Suppressor macrophage (primary cell): ENCODE measurements at regions not wholly inside any gene's neighbourhood (a gene's known extent, or its start where the extent isn't known, plus 50 kb on each side); places are given as distances from the start of the nearest gene placed in this dataset.

Experiments used
- DNase-seq, 4 experiments: peaks; one replicate each; pipeline ENCODE4 v3.0.0-alpha.2; 2020 to 2022

DNA sequence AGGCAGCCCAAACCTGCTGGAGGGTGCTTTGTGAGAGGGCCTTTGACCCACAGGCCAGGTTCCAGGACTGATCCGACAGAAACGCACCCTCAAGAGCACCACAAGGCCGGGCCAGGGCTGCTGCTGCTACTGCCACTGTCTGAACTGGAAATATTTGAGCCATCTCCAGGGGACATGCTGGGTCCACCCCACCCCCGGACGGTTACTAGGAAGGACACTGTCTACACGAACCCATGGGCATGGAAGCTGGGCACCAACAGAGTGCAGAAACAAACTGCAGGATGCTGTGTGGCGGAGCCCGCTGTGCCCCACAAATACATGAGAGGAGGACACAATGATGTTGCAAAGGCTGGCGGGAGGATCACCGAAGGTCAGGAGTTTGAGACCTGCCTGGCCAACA is 283.7 kb downstream of the CTTN start:
- no peak for DNase-seq

DNA sequence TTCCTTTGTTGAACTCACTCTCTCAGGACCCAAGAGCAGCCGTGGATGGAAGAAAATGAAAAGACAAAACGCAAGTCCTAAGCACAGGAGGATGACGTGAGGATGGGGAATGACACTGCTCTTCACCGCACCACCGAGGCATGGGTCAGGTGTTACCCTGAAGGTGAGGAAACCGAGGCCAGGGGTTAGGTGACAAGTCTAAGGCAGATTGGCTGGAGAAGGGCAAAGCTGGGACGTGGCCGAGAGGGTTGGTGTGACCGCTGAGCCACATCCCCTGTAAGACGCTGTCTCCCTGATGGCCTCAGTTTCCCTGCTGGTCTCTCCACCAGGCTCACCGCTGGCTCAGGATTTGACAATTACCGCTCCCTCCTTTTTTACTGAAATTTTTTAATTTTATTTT is 284.4 kb downstream of the CTTN start:
- no peak for DNase-seq

DNA sequence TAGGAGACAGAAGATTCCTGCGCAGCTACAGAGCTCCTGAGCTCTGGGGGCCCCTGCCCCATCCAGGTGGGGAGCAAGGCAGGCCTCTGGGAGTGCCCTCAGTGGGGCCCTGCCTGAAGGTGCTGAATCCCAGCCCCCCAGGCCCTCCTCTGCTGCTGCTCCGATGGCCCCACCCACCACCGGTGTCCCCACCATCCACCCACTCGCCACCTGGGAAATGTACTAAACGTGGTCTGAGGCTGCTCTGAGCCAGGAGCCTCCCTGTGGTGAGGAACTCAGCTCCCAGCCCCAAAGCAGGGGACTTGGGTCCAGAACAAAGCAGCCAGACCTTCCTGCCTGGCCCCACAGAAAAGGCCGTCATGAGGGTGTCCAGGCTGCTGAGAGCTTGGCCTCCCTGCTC is 289.4 kb downstream of the CTTN start:
- DNase-seq, result no peak

DNA sequence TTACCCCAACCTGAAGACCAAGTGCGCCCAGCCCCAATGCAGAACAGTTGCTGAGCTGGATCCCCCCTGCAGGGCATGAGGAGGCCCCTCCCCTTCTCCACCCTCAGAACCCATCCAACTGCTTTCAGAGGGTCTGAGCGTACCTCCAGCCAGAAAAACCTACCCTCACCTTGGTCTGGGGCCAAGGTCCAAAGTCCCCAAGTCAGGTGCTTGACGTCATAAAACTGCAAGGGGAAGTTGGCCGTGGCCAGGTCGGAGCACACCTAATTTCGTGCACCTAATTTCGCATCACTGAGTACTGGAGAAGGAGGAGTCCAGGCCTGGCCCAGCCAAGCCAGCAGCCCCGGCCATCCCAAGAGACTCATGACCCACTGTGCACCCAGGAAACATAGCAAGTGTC is 289.8 kb downstream of the CTTN start:
- DNase-seq, result no peak

DNA sequence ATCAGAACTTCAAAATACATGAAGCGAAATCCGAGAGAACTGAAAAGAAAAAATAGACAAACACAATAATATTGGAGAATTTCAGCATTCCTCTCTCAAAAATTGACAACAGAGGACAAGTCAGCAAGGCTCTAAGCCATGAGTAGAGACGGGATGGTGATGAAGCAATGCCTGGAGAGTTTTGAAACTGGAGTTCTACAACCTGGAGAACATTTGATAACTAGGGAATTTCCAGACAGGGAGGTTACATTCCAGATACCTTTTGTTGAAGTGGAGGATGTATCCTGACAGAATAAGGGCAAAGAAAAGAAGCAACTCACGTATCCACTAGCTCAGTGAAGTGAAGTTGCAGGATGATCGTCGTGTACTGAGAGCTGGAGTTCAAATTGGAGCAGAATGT is 291.4 kb downstream of the CTTN start:
- no peak for DNase-seq

GRCh38 chr11:70692131-70692530 is 293.8 kb downstream of the CTTN start:
- DNase-seq, result no peak

- no peak for DNase-seq
Observed at GRCh38 chr11:70694371-70694770, 296.0 kb downstream of the CTTN start.

GRCh38 chr11:70695086-70695960 is 297.0 kb downstream of the CTTN start:
- no peak for DNase-seq

GRCh38 chr11:70696076-70696475 is 297.7 kb downstream of the CTTN start:
- DNase-seq, result no peak

DNA sequence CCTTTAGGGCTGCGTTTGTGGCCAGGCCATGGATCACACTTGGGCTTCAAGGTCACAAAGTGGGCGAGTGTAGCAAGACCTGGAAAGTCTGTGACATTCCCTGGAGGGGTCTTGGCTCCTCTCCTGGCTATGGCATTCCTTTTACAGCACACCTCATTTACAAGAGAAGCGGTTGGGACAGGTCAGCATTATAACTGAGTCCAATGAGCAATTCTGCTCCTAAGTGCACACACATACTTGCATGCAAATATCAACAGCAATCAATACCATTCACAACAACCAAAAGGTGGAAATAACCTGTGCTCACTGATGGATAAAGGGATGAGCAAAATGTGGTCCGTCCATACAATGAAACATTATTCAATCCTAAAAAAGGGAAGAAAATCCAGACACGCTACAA is 298.2 kb downstream of the CTTN start:
- no peak for DNase-seq

- no peak for DNase-seq
Observed at GRCh38 chr11:70697701-70698100, 299.4 kb downstream of the CTTN start.

GRCh38 chr11:70698871-70699270 is 300.5 kb downstream of the CTTN start:
- no peak for DNase-seq

DNA sequence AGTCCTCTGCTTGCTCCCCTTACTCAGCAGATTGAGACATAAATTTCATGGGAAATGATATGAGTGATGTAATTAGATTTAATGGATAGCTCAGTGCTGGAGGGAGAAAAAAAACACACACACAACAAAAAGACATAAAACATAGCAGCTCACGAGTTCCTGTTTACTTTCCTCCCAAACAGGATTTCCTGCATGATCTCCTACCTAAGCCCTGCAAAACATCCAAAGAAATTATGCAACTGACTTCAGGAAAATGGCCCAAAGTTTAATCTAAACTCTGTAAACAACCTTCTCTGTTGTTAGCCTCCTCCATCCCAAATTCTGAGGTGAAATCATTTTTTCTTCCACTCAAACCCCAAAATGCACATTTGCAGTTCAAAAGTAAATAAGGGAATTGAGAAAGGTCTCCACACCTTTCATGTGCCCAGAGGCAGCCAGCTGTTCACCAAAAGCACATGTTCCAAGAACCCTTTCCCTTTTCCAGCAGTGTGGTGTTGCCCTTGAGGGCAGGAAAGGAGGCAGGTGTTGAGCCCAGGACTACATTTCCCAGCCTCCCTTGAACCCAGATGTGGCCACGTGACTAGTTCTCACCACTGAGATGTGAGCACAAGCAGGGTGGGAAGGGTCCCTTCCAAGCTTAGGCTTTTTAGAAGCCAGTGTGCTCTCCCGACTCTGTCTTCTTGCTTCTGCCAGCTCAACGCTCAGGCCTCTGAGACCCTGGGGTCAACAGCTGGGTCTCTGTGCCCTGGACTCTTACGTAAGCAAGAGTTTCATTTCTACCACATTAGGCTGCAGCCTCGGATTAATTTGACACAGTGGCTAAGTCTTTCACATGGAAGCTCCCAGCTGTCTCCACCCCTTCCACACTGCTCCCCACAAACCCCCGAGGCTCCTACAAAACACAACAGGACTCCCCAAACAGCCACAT is 301.2 kb downstream of the CTTN start:
- no peak for DNase-seq

DNA sequence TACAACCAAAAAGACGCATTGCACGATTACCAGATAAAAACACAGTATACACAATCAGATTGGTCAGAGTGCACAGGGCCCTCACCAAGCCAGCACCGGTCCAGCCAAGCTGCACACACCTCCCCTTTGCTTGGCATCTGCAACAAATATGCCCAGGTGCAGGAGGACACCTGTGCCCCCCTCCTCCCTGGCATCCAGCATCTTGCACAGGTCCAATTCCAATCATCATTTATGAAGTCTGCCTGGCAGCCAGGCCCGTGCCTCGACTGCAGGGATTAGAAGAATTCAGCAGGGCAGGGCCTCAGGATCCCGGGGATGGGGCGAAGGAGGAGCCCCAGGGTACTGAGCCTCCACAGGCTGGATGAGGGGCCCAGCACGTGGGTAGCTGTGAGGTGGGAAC is 302.1 kb downstream of the CTTN start:
- no peak for DNase-seq

- DNase-seq, result no peak
Observed at GRCh38 chr11:70700871-70701270, 302.5 kb downstream of the CTTN start.

GRCh38 chr11:70702040-70702648 is 303.8 kb downstream of the CTTN start:
- no peak for DNase-seq

- no peak for DNase-seq
Observed at GRCh38 chr11:70703141-70704064, 305.1 kb downstream of the CTTN start.

- DNase-seq, result no peak
Observed at GRCh38 chr11:70705097-70705496, 306.8 kb downstream of the CTTN start.

DNA sequence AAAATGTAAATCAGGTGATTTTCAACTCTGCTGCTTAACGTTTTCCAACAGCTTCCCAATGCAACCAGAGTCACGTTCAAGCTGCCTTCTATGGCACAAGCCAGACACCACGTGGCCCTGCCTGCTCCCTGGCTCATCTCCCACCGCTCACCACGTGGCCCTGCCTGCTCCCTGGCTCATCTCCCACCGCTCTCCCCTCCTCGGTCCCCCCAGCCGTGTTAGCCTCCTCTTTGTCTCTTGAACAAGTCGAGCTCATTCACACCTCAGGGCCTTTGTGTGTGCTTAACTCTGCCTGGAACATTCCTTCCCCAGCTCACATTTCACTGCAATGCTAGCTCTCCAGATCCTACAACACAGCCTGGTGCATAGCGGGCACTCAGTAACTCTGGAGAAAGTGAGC is 307.6 kb downstream of the CTTN start:
- DNase-seq, result no peak

- DNase-seq, result no peak
Observed at GRCh38 chr11:70707821-70708220, 309.5 kb downstream of the CTTN start.

GRCh38 chr11:70709596-70709995 is 311.3 kb downstream of the CTTN start:
- no peak for DNase-seq

DNA sequence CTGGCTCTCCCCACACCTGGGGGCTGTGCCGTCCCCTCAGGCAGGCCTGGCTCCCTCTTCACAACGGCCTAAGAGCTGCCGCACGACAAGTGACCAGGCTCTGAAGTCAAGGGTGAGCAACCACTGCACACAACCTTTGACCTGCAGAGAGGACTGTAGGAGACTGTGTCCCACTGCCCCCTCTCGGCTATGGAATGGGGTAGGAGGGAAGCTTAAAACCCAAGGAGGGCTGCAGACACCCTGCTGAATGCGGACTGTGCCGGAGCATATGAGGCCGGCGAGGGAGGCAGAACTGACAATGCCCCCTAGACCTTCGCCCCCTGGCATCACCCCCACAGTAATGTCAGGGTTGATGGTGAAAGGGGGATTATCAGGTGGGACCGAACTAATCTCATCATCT is 311.9 kb downstream of the CTTN start:
- DNase-seq, result no peak
